ENCODE measurements at regions not wholly inside any gene's neighbourhood (a gene's known extent, or its start where the extent isn't known, plus 50 kb on each side); places are given as distances from the start of the nearest gene placed in this dataset.

- no peak for DNase-seq (ENCODE audit: low spot score)
These were observed 191.7 kb downstream of the ANAPC1 start for GRCh38 chr2:111692311-111692710.

GRCh38 chr2:111694700-111695101, 189.3 kb downstream of the ANAPC1 start:
- no peak for DNase-seq (ENCODE audit: low spot score)

GRCh38 chr2:111695441-111696007, 188.5 kb downstream of the ANAPC1 start:
- no peak for DNase-seq (ENCODE audit: low spot score)

- no peak for DNase-seq (ENCODE audit: low spot score)
These were observed 187.8 kb downstream of the ANAPC1 start for GRCh38 chr2:111696226-111696625.

- DNase-seq (ENCODE audit: low spot score): no peak
These were observed 186.4 kb downstream of the ANAPC1 start for GRCh38 chr2:111697560-111697959.

- no peak for DNase-seq (ENCODE audit: low spot score)
These were observed 185.9 kb downstream of the ANAPC1 start for GRCh38 chr2:111698089-111698488.

- DNase-seq (ENCODE audit: low spot score): no peak
These were observed 185.0 kb downstream of the ANAPC1 start for GRCh38 chr2:111698743-111699554.

GRCh38 chr2:111701266-111701665, 182.7 kb downstream of the ANAPC1 start:
- no peak for DNase-seq (ENCODE audit: low spot score)

GRCh38 chr2:111701798-111702118, 182.2 kb downstream of the ANAPC1 start:
- DNase-seq (ENCODE audit: low spot score): no peak

GRCh38 chr2:111702119-111702803, 181.7 kb downstream of the ANAPC1 start:
- peak; percentile 74 for DNase-seq (ENCODE audit: low spot score)

- no peak for DNase-seq (ENCODE audit: low spot score)
These were observed 181.2 kb downstream of the ANAPC1 start for GRCh38 chr2:111702804-111703196.

- DNase-seq (ENCODE audit: low spot score): no peak
These were observed 180.2 kb downstream of the ANAPC1 start for GRCh38 chr2:111703759-111704158.

- no peak for DNase-seq (ENCODE audit: low spot score)
These were observed 179.7 kb downstream of the ANAPC1 start for GRCh38 chr2:111704246-111704645.

- peak; percentile 39 for DNase-seq (ENCODE audit: low spot score)
These were observed 178.8 kb downstream of the ANAPC1 start for GRCh38 chr2:111705239-111705638.

- peak; percentile 49 for DNase-seq (ENCODE audit: low spot score)
These were observed 178.2 kb downstream of the ANAPC1 start for GRCh38 chr2:111705711-111706336.

- DNase-seq (ENCODE audit: low spot score): no peak
These were observed 177.5 kb downstream of the ANAPC1 start for GRCh38 chr2:111706481-111707001.

GRCh38 chr2:111707700-111708099, 176.3 kb downstream of the ANAPC1 start:
- DNase-seq (ENCODE audit: low spot score): no peak

- DNase-seq (ENCODE audit: low spot score): no peak
These were observed 175.4 kb downstream of the ANAPC1 start for GRCh38 chr2:111708476-111709180.

GRCh38 chr2:111709321-111709720, 174.7 kb downstream of the ANAPC1 start:
- no peak for DNase-seq (ENCODE audit: low spot score)

- DNase-seq (ENCODE audit: low spot score): no peak
These were observed 173.9 kb downstream of the ANAPC1 start for GRCh38 chr2:111710085-111710484.

- DNase-seq (ENCODE audit: low spot score): no peak
These were observed 173.4 kb downstream of the ANAPC1 start for GRCh38 chr2:111710613-111711012.

- no peak for DNase-seq (ENCODE audit: low spot score)
These were observed 172.7 kb downstream of the ANAPC1 start for GRCh38 chr2:111711270-111711669.
